ENCODE measurements at regions not wholly inside any gene's neighbourhood (a gene's known extent, or its start where the extent isn't known, plus 50 kb on each side); places are given as distances from the start of the nearest gene placed in this dataset.

DNA sequence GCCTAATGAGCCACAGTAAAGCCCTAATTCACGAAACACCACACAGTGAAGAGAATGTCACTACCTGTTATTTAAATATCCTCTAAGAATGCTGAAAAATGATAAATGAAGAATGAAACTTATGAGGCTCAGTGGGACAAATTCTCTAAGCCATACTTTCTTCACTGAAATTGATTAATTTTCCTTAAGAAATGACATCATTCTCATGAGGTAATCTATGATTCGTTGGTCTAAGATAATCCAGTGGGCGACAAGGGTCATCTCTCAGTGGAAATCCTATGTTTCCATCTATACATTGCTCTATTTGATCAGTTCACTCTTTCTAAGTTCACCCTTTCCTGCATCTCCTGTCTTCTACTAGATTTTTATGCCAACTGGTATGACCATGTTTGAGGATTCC lies 330.4 kb upstream of the ANKRD30A start:
- no peak for DNase-seq (ENCODE audit: low spot score)
- Mint-ChIP-seq H3K9me3 (ENCODE audit: low read depth) (no peaks in the 10 kb centered on the region), H3K27me3 (ENCODE audit: low read depth) (peaks cover 3% of the 10 kb centered on the region), H3K4me1 (ENCODE audit: low read depth) (peaks cover 3% of the 10 kb centered on the region), H3K27ac (ENCODE audit: unreplicated experiment) (no peak overlapping the region), H3K4me3 (ENCODE audit: unreplicated experiment) (no peak overlapping the region), H3K36me3 (ENCODE audit: low read depth) (no peaks in the 10 kb centered on the region)
- TF ChIP-seq, protein P1, sequence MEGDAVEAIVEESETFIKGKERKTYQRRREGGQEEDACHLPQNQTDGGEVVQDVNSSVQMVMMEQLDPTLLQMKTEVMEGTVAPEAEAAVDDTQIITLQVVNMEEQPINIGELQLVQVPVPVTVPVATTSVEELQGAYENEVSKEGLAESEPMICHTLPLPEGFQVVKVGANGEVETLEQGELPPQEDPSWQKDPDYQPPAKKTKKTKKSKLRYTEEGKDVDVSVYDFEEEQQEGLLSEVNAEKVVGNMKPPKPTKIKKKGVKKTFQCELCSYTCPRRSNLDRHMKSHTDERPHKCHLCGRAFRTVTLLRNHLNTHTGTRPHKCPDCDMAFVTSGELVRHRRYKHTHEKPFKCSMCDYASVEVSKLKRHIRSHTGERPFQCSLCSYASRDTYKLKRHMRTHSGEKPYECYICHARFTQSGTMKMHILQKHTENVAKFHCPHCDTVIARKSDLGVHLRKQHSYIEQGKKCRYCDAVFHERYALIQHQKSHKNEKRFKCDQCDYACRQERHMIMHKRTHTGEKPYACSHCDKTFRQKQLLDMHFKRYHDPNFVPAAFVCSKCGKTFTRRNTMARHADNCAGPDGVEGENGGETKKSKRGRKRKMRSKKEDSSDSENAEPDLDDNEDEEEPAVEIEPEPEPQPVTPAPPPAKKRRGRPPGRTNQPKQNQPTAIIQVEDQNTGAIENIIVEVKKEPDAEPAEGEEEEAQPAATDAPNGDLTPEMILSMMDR (IDR thresholded peaks at IDR 0.05) = no peak

DNA sequence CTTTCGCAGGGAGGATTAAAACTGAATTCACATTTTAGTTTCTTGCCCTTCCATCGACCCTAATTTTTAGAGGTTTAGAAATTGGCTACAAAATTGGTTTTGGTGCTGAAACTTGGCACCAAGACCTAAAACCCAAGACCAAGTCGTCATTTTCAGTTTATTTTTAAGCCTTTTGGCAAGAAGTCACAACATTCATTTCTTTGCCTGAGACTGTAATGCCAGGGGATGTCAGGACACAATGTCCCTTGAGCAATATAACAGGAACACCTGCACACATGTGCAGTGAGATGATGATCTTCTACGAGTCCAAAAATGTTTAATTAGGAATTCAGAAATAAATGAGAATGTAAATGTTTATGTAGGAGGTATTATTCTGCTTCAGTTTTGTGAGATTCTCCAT lies 335.4 kb upstream of the ANKRD30A start:
- peaks cover 4% of the 10 kb centered on the region for H3K4me1 Mint-ChIP-seq (ENCODE audit: low read depth)
- no peak overlapping the region for H3K4me3 Mint-ChIP-seq (ENCODE audit: unreplicated experiment)
- no peak for DNase-seq (ENCODE audit: low spot score)
- H3K27me3 Mint-ChIP-seq (ENCODE audit: low read depth) = no peaks in the 10 kb centered on the region
- TF ChIP-seq, protein P1 (IDR thresholded peaks at IDR 0.05) = no peak
- H3K27ac Mint-ChIP-seq (ENCODE audit: unreplicated experiment) = no peak overlapping the region
- no peaks in the 10 kb centered on the region for H3K36me3 Mint-ChIP-seq (ENCODE audit: low read depth)
- H3K9me3 Mint-ChIP-seq (ENCODE audit: low read depth) = no peaks in the 10 kb centered on the region

DNA sequence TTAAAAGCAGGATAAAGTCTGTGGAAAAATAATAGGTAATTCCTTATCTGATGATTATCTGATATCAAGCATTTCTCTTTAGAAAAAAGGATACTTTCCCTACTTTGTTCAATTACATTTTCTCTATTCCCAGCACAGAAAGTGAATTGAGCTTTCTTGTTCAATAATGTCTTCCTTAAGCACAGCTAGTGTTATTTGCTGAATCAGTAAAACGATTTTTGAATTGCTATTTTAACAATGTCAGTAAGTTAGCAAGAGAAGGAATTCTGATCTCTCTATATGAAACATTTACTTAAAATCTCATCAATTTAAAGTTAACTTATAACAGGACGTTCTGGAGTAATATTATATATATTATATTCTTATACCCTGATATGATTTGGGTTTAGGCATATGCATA lies 337.2 kb upstream of the ANKRD30A start:
- Mint-ChIP-seq H3K4me3 (ENCODE audit: unreplicated experiment) (no peak overlapping the region), H3K27me3 (ENCODE audit: low read depth) (no peaks in the 10 kb centered on the region), H3K27ac (ENCODE audit: unreplicated experiment) (no peak overlapping the region), H3K4me1 (ENCODE audit: low read depth) (peaks cover 4% of the 10 kb centered on the region), H3K9me3 (ENCODE audit: low read depth) (no peaks in the 10 kb centered on the region), H3K36me3 (ENCODE audit: low read depth) (no peaks in the 10 kb centered on the region)
- no peak for DNase-seq (ENCODE audit: low spot score)
- TF ChIP-seq, protein P1 (IDR thresholded peaks at IDR 0.05) = no peak

DNA sequence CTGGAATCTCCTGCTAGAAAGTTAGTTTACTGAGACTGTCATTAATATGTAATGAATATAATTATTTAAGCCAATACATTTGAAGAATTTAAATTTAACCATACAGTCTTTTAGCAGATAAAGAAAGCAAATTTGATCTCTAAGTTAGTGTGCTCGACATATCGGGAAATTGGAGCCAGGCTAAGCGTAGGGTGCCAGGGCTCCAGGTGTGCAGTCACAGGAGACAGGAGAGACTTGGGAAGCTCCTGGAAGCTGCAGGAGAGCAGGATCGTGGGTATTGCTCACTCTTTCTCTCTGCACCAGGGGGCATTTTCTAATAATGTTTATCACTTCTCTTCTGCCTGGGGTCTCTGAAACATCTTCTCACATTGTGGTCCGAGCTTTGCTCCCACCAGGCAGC lies 342.0 kb upstream of the ANKRD30A start:
- no peaks in the 10 kb centered on the region for H3K27me3 Mint-ChIP-seq (ENCODE audit: low read depth)
- no peak overlapping the region for H3K4me3 Mint-ChIP-seq (ENCODE audit: unreplicated experiment)
- H3K4me1 Mint-ChIP-seq (ENCODE audit: low read depth) = peaks cover 10% of the 10 kb centered on the region
- DNase-seq (ENCODE audit: low spot score) = no peak
- TF ChIP-seq, protein P1 (IDR thresholded peaks at IDR 0.05) = no peak
- no peaks in the 10 kb centered on the region for H3K9me3 Mint-ChIP-seq (ENCODE audit: low read depth)
- H3K27ac Mint-ChIP-seq (ENCODE audit: unreplicated experiment) = no peak overlapping the region
- no peaks in the 10 kb centered on the region for H3K36me3 Mint-ChIP-seq (ENCODE audit: low read depth)

DNA sequence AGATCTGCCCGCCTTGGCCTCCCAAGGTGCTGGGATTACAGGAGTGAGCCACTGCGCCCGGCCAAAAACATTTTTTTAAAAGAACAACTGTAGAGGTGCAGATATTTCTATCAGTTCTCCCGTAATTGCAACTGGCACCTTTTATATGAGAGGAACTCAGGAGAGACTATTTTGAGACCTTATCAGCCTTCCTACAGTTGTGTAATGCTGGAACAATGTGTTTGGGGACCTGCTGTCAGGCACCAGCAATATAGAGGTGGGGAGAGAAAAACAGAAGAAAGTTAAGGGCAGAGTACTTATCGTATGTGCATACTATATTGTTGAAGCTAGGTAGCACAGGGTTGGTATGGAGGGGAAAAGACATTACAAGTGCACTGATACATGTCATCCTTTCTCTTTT lies 343.8 kb upstream of the ANKRD30A start:
- H3K4me1 Mint-ChIP-seq (ENCODE audit: low read depth) = peaks cover 18% of the 10 kb centered on the region
- no peak overlapping the region for H3K27ac Mint-ChIP-seq (ENCODE audit: unreplicated experiment)
- no peaks in the 10 kb centered on the region for H3K36me3 Mint-ChIP-seq (ENCODE audit: low read depth)
- no peaks in the 10 kb centered on the region for H3K27me3 Mint-ChIP-seq (ENCODE audit: low read depth)
- TF ChIP-seq, protein P1 (IDR thresholded peaks at IDR 0.05) = no peak
- no peaks in the 10 kb centered on the region for H3K9me3 Mint-ChIP-seq (ENCODE audit: low read depth)
- no peak for DNase-seq (ENCODE audit: low spot score)
- H3K4me3 Mint-ChIP-seq (ENCODE audit: unreplicated experiment) = no peak overlapping the region

Measured in chondrocyte (in vitro differentiated cells).